ENCODE measurements at regions not wholly inside any gene's neighbourhood (a gene's known extent, or its start where the extent isn't known, plus 50 kb on each side); places are given as distances from the start of the nearest gene placed in this dataset.
"Not testable (repeated sequence)": the region's sequence is repeated elsewhere in the genome, so short reads cannot be mapped to it uniquely, and the experiment has no call there.

- DNase-seq, result not testable (repeated sequence)
Observed at GRCh38 chr13:64476041-64476568, 2754.0 kb downstream of the PCDH9 start.

GRCh38 chr13:64471916-64472315 is 2758.2 kb downstream of the PCDH9 start:
- DNase-seq, result no peak

DNA sequence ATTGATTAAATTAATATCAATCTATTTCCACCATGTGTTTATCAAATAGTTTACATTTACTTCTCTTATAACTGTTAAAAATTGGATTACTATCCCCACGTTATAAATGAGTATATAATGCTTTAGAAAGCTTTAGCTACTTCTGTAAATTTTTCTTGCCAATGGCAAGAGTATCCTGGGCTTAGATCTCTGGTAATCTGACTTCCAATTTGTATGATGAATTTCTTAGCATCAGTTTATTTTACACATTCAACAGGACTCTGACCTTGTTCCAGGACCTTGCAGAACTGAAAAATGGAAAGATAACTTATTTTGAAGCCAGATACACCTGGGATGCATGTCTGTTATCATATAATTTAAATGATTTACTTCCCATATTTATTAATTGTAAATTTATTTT is 2759.4 kb downstream of the PCDH9 start:
- no peak for DNase-seq

DNA sequence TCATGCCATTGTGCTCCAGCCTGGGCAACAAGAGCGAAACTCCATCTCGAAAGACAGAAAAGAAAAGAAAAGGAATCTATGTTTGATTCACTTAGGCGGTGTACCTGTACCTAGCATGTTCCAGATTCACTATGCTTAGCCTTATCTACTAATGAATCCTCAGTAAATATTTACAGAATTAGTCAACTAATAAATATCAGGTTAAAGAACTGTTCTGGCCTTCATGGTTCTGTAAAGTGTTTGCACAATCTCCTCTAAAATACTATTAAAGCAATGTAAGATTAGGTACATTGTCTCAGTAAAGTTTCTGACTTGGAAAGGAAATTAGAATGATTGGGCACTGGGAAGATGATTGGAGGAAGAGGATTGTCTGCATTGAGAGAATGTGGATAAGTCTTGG is 2770.4 kb downstream of the PCDH9 start:
- no peak for DNase-seq

DNA sequence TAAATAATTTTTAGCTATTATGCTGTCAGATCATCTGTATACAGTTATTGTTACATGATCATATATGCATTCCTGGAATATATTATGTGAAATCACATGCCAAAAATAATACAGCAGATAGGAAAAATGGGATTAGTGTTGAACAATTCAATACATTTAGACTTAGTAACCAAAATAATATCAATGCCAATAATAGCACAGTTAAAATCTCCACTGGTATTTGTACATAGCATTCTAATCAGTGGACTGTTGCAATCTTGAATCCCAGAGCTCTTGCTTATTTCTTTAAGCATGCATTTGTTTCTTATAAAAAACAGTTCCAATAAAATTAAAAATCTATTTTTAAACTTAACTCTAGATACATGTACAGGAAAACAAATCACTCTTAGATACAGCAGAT is 2772.2 kb downstream of the PCDH9 start:
- DNase-seq, result no peak

DNA sequence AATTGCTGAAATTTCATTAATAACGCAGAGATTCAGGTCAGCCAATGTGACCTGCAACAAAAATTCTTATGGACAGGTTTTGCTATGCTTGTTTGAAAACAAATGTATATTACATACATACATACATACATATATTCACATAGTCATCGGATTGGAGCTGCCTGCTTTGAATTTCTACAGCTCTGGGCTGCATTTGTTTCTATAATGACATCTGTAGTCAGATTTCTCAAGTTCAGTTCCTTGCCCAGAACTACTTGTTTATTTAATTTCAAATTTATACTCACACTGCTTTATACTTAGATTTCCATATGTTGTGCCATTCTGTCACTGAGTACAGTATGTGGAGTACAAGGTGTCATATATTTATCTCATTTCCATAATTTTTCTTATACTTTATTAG is 2775.0 kb downstream of the PCDH9 start:
- DNase-seq, result no peak

DNA sequence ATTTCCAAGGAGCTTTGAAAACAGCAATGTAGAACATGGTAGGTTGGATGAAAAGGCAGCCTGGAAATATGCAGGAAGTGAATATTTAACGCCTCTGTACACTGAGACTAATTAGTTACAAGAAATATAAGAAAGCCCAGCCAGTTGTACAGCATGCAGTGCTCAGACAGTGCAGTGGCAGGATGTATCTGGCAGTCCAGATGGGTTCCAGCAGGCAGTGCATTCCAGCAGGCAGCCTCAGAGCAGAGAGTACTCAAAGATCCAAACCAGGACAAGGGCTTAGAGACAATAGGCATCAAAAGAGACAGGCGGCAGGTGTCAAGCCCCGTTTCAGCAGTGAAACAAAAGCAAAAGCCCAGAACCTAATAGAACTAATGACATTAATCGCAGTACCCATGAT is 2776.3 kb downstream of the PCDH9 start:
- DNase-seq, result no peak

- DNase-seq, result no peak
Observed at GRCh38 chr13:64446372-64446771, 2783.8 kb downstream of the PCDH9 start.

GRCh38 chr13:64441740-64442139 is 2788.4 kb downstream of the PCDH9 start:
- DNase-seq, result no peak

DNA sequence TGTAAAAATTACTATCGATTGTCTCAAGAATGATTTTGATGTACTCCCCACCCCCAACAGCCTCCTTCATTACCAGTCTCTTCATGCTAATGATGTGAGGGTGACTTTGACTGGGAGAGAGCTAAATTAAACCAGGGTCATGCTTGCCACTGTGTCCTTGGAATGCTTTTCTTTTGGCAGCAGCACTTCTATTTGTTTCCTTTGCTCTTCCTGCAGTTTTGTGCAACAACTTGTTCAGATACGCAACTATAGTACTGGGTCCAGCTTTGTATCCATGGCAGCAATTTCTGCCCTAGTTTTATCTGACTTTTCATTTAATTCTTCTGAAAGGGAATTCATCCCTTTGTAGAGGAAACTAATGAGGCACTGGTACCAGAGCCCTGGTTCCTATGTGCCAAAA is 2792.1 kb downstream of the PCDH9 start:
- DNase-seq, result no peak

DNA sequence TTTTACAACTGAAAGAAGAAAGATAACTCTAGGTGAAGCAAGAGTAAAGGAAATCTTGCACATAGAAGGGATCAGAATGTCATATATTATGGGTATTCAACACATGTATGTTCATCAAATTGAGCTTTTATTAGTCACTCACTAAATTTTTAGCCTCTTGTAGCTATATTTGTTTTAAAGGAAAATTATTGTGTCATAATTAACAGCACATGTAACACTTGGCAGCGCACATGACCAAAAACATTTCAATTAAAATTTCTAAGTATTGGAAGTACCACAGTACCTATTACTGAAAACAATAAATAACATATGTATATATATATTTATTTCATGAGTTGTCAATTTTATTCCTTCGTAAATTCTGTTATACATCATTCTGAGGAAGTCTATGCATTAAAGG is 2800.4 kb downstream of the PCDH9 start:
- DNase-seq, result no peak

DNA sequence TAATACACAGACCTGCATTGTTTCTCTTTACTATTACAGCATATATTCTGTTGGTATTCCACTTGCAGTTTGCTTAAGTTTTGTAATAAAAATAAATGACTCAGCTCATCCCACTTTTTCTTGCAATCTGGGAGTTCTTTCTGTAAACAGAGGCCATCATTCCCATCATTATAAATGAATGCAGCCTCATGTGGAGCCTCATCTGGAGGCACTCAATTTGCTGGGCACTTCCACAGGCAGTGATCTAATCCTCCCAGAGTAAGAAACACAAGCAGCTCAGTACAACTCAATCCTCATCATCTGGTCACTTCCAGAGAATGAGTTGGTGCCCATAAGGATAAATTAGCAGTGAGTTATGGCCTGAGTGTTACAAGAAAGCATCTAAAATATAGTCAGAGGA is 2801.9 kb downstream of the PCDH9 start:
- DNase-seq, result no peak

DNA sequence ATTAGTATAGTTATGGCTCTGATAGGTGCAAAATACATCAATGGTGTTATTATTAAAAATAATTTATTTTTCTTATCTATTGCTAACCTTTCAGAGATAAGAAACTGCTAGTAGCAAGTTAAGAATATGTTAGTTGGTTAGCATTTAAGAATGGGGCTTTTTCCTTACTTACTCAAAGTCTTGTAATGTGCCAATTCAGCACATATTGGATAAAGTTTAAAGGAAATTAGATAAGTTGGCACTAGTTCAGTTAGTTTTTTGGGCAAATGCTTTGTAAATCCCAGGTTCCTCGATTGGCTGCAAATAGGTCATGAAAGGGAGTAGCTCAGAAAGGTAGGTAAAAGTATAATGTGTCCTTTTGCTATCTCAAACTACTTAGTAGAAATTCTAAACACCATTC is 2806.7 kb downstream of the PCDH9 start:
- DNase-seq, result no peak

GRCh38 chr13:64420181-64420580 is 2810.0 kb downstream of the PCDH9 start:
- no peak for DNase-seq

DNA sequence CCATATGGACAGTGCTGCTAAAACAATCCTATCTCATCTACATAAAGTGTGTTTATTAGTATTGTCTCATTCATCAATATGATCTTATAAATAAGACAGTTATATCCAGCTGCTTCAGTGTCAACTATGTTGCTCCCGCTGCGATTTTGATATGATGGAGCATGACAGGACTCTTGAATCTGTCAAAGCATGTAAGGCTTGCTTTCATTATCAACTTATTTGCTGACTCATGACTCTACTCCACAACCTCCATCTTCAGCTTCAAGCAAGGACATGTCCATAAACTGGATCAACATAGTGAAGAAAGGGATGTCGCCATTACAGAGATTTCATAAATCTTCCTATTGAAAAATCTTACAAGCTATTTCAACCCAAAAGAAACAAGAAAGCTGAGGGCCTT is 2812.6 kb downstream of the PCDH9 start:
- DNase-seq, result no peak

- DNase-seq, result no peak
Observed at GRCh38 chr13:64414381-64414780, 2815.8 kb downstream of the PCDH9 start.

DNA sequence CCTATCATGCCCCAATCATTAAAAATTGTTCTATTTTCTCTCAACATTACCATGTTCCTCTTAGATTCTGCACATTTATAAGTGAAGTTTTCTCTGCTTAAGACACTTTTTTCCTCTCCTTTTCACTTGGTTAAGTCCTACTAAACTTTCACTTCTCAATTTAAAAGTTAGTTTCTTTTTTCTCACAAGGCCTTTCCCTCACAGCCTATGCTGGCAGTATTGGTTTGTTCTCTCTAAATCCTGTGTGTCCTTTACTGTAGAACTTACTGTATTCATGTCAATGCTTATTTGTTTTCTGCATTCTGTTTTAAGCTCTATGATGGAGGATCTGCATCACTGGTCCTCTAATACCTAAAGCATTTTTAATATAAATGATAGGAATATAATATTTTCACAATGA is 2816.6 kb downstream of the PCDH9 start:
- DNase-seq, result no peak

- no peak for DNase-seq
Observed at GRCh38 chr13:64410276-64411053, 2819.7 kb downstream of the PCDH9 start.

DNA sequence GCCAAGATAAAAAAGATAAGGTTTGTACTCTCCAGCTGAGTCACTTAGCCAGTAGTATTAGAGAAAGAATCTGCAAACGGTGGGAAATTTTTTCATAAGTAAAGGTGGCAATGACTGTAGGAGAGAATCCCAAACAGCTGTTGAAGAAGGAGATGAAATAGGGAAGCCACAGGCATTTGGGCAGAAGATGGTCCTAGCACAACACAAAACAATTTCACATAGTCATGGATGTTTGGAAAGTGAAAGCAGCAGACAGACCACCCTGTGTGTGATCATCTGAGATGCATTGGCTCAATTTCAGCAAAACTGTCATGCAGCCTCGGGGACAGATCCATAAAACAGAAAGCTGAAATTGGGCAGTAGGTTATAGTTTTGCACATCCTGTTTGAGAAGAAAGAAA is 2832.4 kb downstream of the PCDH9 start:
- no peak for DNase-seq

GRCh38 chr13:64377606-64378005 is 2852.5 kb downstream of the PCDH9 start:
- no peak for DNase-seq

- DNase-seq, result no peak
Observed at GRCh38 chr13:64371461-64371860, 2858.7 kb downstream of the PCDH9 start.

DNA sequence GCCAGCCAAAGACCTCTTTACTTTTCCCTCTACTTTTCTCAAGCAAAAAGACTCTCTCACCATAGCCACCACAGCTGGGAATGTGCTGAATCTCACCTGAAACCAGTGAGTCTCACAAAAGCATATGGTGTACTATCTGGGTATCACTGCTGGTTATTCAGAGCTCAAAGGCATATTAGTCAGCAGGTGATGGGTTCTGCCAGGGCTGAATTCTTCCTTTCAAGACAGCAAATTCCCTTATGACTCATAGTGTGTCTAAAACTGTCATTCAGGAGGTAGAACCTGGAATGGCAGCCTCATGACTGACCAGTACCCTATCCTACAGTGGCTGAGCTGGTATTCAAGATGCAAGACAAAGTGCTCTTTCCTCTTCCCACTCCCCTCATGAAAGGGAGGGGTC is 2859.1 kb downstream of the PCDH9 start:
- no peak for DNase-seq

DNA sequence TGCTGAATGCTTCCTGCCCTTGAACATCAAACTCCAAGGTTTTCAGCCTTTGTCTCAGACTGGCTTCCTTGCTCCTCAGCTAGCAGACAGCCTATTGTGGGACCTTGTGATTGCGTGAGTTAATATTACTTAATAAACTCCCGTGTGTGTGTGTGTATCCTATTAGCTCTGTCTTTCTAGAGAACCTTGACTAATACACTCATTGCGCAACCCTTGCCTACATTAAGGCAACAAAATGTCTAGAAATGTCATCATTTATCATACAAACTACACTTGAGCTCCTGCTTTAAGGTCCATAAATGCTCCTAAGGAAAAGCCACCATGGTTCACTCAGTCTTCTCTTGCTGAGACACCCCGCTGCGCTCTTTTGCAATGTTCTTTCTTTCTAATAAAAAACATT is 2861.0 kb downstream of the PCDH9 start:
- DNase-seq, result no peak

- no peak for DNase-seq
Observed at GRCh38 chr13:64362564-64362963, 2867.6 kb downstream of the PCDH9 start.

DNA sequence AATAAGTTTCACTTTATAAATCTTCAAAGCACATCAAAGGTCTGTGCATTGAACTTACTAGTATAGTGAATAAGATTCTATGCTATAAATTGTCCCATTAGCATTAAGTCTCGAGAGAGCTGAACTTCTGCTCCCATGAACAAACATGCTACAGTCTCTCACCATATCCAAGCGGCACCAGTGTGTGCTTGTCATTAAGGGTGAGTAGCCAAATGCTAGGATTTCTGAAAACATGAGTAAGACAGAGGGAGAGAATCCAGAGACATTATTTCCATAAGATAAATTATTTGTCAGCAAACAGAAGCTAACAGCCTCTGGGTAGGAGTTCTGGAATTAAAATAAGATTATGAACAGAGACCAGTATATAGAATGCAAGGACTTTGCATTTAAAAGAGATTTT is 2882.5 kb downstream of the PCDH9 start:
- DNase-seq, result no peak

Data from NCI-H1436 (cell line).